Non-pigmented ciliary epithelial cell (primary cell): ENCODE measurements at regions not wholly inside any gene's neighbourhood (a gene's known extent, or its start where the extent isn't known, plus 50 kb on each side); places are given as distances from the start of the nearest gene placed in this dataset.

ENCODE experiments used
- DNase-seq: peaks from one replicate; pipeline ENCODE4 v3.0.0-alpha.2; 2010; ENCODE audit warnings: low read depth

- DNase-seq, result no peak
Measured at GRCh38 chr3:28739647-28740046, 391.0 kb upstream of the AZI2 start.

GRCh38 chr3:28743271-28743670 is 394.6 kb upstream of the AZI2 start:
- DNase-seq, result no peak

GRCh38 chr3:28743831-28744230 is 395.2 kb upstream of the AZI2 start:
- DNase-seq, result no peak

GRCh38 chr3:28745436-28745835 is 396.8 kb upstream of the AZI2 start:
- DNase-seq, result no peak

GRCh38 chr3:28745916-28746617 is 397.4 kb upstream of the AZI2 start:
- no peak for DNase-seq

- DNase-seq, result no peak
Measured at GRCh38 chr3:28746990-28747389, 398.4 kb upstream of the AZI2 start.

- DNase-seq, result no peak
Measured at GRCh38 chr3:28751864-28752263, 403.2 kb upstream of the AZI2 start.

- DNase-seq, result no peak
Measured at GRCh38 chr3:28752290-28752689, 403.7 kb upstream of the AZI2 start.

- DNase-seq, result no peak
Measured at GRCh38 chr3:28756056-28756455, 407.4 kb upstream of the AZI2 start.

GRCh38 chr3:28758115-28758514 is 409.5 kb upstream of the AZI2 start:
- DNase-seq, result no peak

GRCh38 chr3:28761375-28761774 is 412.8 kb upstream of the AZI2 start:
- DNase-seq, result no peak

GRCh38 chr3:28765194-28765593 is 416.6 kb upstream of the AZI2 start:
- no peak for DNase-seq

GRCh38 chr3:28768439-28768838 is 419.8 kb upstream of the AZI2 start:
- DNase-seq, result no peak

- no peak for DNase-seq
Measured at GRCh38 chr3:28777806-28778475, 429.3 kb upstream of the AZI2 start.

- no peak for DNase-seq
Measured at GRCh38 chr3:28780480-28780879, 431.9 kb upstream of the AZI2 start.

- no peak for DNase-seq
Measured at GRCh38 chr3:28781053-28781452, 432.4 kb upstream of the AZI2 start.

- DNase-seq, result no peak
Measured at GRCh38 chr3:28786446-28786845, 437.8 kb upstream of the AZI2 start.

- DNase-seq, result no peak
Measured at GRCh38 chr3:28788571-28788970, 439.9 kb upstream of the AZI2 start.

- no peak for DNase-seq
Measured at GRCh38 chr3:28791713-28792255, 443.2 kb upstream of the AZI2 start.

- no peak for DNase-seq
Measured at GRCh38 chr3:28792604-28793003, 444.0 kb upstream of the AZI2 start.

GRCh38 chr3:28799084-28799483 is 450.5 kb upstream of the AZI2 start:
- no peak for DNase-seq

- no peak for DNase-seq
Measured at GRCh38 chr3:28800203-28800602, 451.6 kb upstream of the AZI2 start.

- DNase-seq, result no peak
Measured at GRCh38 chr3:28808068-28808467, 459.4 kb upstream of the AZI2 start.

GRCh38 chr3:28816017-28816416 is 464.9 kb upstream of the RBMS3 start:
- DNase-seq, result no peak
